H9 (cell line): ENCODE measurements at regions not wholly inside any gene's neighbourhood (a gene's known extent, or its start where the extent isn't known, plus 50 kb on each side); places are given as distances from the start of the nearest gene placed in this dataset.
A peak's percentile ranks its signal among the peaks of the same experiment; 100 is the strongest.

Experiments used
- DNase-seq: peaks from one replicate; pipeline ENCODE4 v3.0.0-alpha.2; 2017
- H2AFZ ChIP-seq: one replicate; pipeline ENCODE4 v1.6.1; 2013; ENCODE audit warnings: mild to moderate bottlenecking, low read length, control low read depth, moderate library complexity
- H2AK5ac ChIP-seq: 2 replicates; pipeline ENCODE4 v1.6.1; 2013; ENCODE audit warnings: low read length, control low read depth, mixed read lengths; ENCODE audit not compliant: insufficient read length
- H2BK120ac ChIP-seq: one replicate; pipeline ENCODE4 v1.6.1; 2013; ENCODE audit warnings: low read depth, mild to moderate bottlenecking, low read length, control low read depth, inconsistent platforms; ENCODE audit not compliant: poor library complexity, severe bottlenecking
- H2BK12ac ChIP-seq: 2 replicates; pipeline ENCODE4 v1.6.1; 2013; ENCODE audit warnings: low read length, control low read depth, mixed read lengths, low read depth; ENCODE audit not compliant: insufficient read length
- H2BK15ac ChIP-seq: 2 replicates; pipeline ENCODE4 v1.6.1; 2013; ENCODE audit warnings: low read depth, low read length, control low read depth
- H2BK20ac ChIP-seq: one replicate; pipeline ENCODE4 v1.6.1; 2013; ENCODE audit warnings: low read depth, mild to moderate bottlenecking, low read length, control low read depth, inconsistent platforms; ENCODE audit not compliant: poor library complexity, severe bottlenecking
- H2BK5ac ChIP-seq: 2 replicates; pipeline ENCODE4 v1.6.1; 2013; ENCODE audit warnings: low read length, control low read depth, mixed read lengths; ENCODE audit not compliant: insufficient read length
- H3K14ac ChIP-seq: 2 replicates; pipeline ENCODE4 v1.6.1; 2013; ENCODE audit warnings: low read length, control low read depth; ENCODE audit not compliant: insufficient read depth
- H3K18ac ChIP-seq: 2 replicates; pipeline ENCODE4 v1.6.1; 2013; ENCODE audit warnings: low read depth, mild to moderate bottlenecking, mixed read lengths, low read length, control low read depth; ENCODE audit not compliant: insufficient read length
- H3K23ac ChIP-seq: 2 replicates; pipeline ENCODE4 v1.6.1; 2013; ENCODE audit warnings: low read length, control low read depth, mixed read lengths, low read depth; ENCODE audit not compliant: insufficient read length
- H3K23me2 ChIP-seq: 2 replicates; pipeline ENCODE4 v1.6.1; 2013; ENCODE audit warnings: low read depth, mild to moderate bottlenecking, mixed read lengths, low read length, control low read depth; ENCODE audit not compliant: insufficient read length, poor library complexity, severe bottlenecking
- H3K27ac ChIP-seq: 2 replicates; pipeline ENCODE4 v1.5.1; 2013; ENCODE audit warnings: low read length, control low read depth, mixed read lengths, low read depth; ENCODE audit not compliant: insufficient read length
- H3K27me3 ChIP-seq: 2 replicates; pipeline ENCODE4 v1.6.1; 2013; ENCODE audit warnings: low read length, control low read depth, inconsistent platforms; ENCODE audit not compliant: insufficient read depth
- H3K4ac ChIP-seq: 2 replicates; pipeline ENCODE4 v1.6.1; 2013; ENCODE audit warnings: low read depth, mild to moderate bottlenecking, control low read depth, inconsistent platforms, low read length, moderate library complexity
- H3K4me1 ChIP-seq: 2 replicates; pipeline ENCODE4 v1.6.1; 2013; ENCODE audit warnings: low read length, control low read depth, inconsistent platforms; ENCODE audit not compliant: insufficient read depth
- H3K4me2 ChIP-seq: 2 replicates; pipeline ENCODE4 v1.6.1; 2013; ENCODE audit warnings: low read length, control low read depth, mixed read lengths; ENCODE audit not compliant: insufficient read length, insufficient read depth
- H3K56ac ChIP-seq: 2 replicates; pipeline ENCODE4 v1.6.1; 2013; ENCODE audit warnings: low read depth, mild to moderate bottlenecking, mixed read lengths, low read length, control low read depth; ENCODE audit not compliant: insufficient read length
- H3K79me1 ChIP-seq: 2 replicates; pipeline ENCODE4 v1.6.1; 2013; ENCODE audit warnings: low read depth, mild to moderate bottlenecking, moderate library complexity, low read length, control low read depth, inconsistent platforms; ENCODE audit not compliant: insufficient read depth, poor library complexity, severe bottlenecking
- H3K79me2 ChIP-seq: 2 replicates; pipeline ENCODE4 v1.6.1; 2013; ENCODE audit warnings: low read length, control low read depth, inconsistent platforms; ENCODE audit not compliant: insufficient read depth
- H3K9ac ChIP-seq: 2 replicates; pipeline ENCODE4 v1.6.1; 2013; ENCODE audit warnings: low read length, control low read depth, mixed read lengths; ENCODE audit not compliant: insufficient read length; ENCODE audit errors: extremely low read depth
- H3K9me3 ChIP-seq: one replicate; pipeline ENCODE4 v1.6.1; 2013; ENCODE audit warnings: low read depth, low read length, inconsistent platforms; ENCODE audit not compliant: control insufficient read depth
- H3T11ph ChIP-seq: one replicate; pipeline ENCODE4 v1.6.1; 2013; ENCODE audit warnings: mild to moderate bottlenecking, low read length, control low read depth, inconsistent platforms
- H4K20me1 ChIP-seq: one replicate; pipeline ENCODE4 v1.6.1; 2013; ENCODE audit not compliant: control insufficient read depth, insufficient read length, insufficient read depth
- H4K5ac ChIP-seq: 2 replicates; pipeline ENCODE4 v1.6.1; 2013; ENCODE audit warnings: low read depth, mild to moderate bottlenecking, mixed read lengths, low read length, control low read depth; ENCODE audit not compliant: insufficient read length
- H4K8ac ChIP-seq: replicated peaks from 2 replicates; pipeline ENCODE4 v1.6.1; 2013; ENCODE audit warnings: low read length, control low read depth, mixed read lengths, low read depth; ENCODE audit not compliant: insufficient read length
- H4K91ac ChIP-seq: 2 replicates; pipeline ENCODE4 v1.6.1; 2013; ENCODE audit warnings: low read depth, mild to moderate bottlenecking, moderate library complexity, mixed read lengths, low read length, control low read depth; ENCODE audit not compliant: insufficient read length
- H3K27ac Mint-ChIP-seq, 3 experiments: 2 replicates in 2 of 3; 3 replicates in 1 of 3; pipeline ENCODE4 v1.8.0; 2020 to 2021; ENCODE audit warnings: mixed read lengths in 3 of 3, mild to moderate bottlenecking in 1 of 3, moderate library complexity in 1 of 3
- H3K27me3 Mint-ChIP-seq: 2 replicates; pipeline ENCODE4 v1.8.0; 2021; ENCODE audit warnings: low read depth, mild to moderate bottlenecking, moderate library complexity, mixed read lengths
- H3K36me3 Mint-ChIP-seq, 3 experiments: 2 replicates in 2 of 3; 3 replicates in 1 of 3; pipeline ENCODE4 v1.8.0; 2020 to 2021; ENCODE audit warnings: low read depth in 3 of 3, mixed read lengths in 3 of 3; ENCODE audit not compliant: insufficient read depth in 1 of 3
- H3K4me1 Mint-ChIP-seq, 2 experiments: 2 replicates each; pipeline ENCODE4 v1.8.0; 2020; ENCODE audit warnings: mixed read lengths in 2 of 2
- H3K4me3 Mint-ChIP-seq, 2 experiments: 2 replicates in 1 of 2; 3 replicates in 1 of 2; pipeline ENCODE4 v1.8.0; 2020 to 2021; ENCODE audit warnings: mild to moderate bottlenecking in 2 of 2, mixed read lengths in 2 of 2, moderate library complexity in 1 of 2
- H3K9me3 Mint-ChIP-seq, 2 experiments: 2 replicates in 1 of 2; 3 replicates in 1 of 2; pipeline ENCODE4 v1.8.0; 2020; ENCODE audit warnings: mild to moderate bottlenecking in 2 of 2, mixed read lengths in 2 of 2, moderate library complexity in 1 of 2
- CTCF ChIP-seq: fragments of 200-600 bp; sonication (generic); conservative IDR thresholded peaks from 3 replicates; pipeline ENCODE4 v1.8.0; 2021; ENCODE audit warnings: antibody characterized with exemption, mild to moderate bottlenecking
- WGBS: extraction: QIAGEN DNeasy Blood & Tissue Kit; methylation state at CpG from one replicate; pipeline ENCODE4 v1.1.7; 2013; ENCODE audit warnings: missing lambda C conversion rate, low lambda C conversion rate, mixed read lengths; ENCODE audit not compliant: insufficient read length; ENCODE audit errors: extremely low coverage; 5-methylcytosine and 5-hydroxymethylcytosine counted together

GRCh38 chr1:167161762-167162161 lies 58.9 kb upstream of the POU2F1 start:
- no peaks in the 10 kb centered on the region for H3K23me2 ChIP-seq
- no peak overlapping the region for H2BK5ac ChIP-seq
- H4K20me1 ChIP-seq: no peaks in the 10 kb centered on the region
- no peak overlapping the region for H4K5ac ChIP-seq
- H2BK120ac ChIP-seq: no peak overlapping the region
- no peak overlapping the region for H2BK20ac ChIP-seq
- H3K79me1 ChIP-seq: no peaks in the 10 kb centered on the region
- H3K23ac ChIP-seq: no peak overlapping the region
- no peak overlapping the region for H4K8ac ChIP-seq
- no peak overlapping the region for H2BK12ac ChIP-seq
- no peak overlapping the region for H3K27ac ChIP-seq
- H3K56ac ChIP-seq: no peak overlapping the region
- H3K9me3 Mint-ChIP-seq: peaks cover 3 to 5% of the 10 kb centered on the region in 2 experiments; a peak in 2 of 5 replicates
- peaks cover 24% of the 10 kb centered on the region for H3K4me1 ChIP-seq
- peaks cover 2% of the 10 kb centered on the region for H3K27me3 Mint-ChIP-seq
- no peak overlapping the region for H3K9ac ChIP-seq
- H3K9me3 ChIP-seq: no peaks in the 10 kb centered on the region
- peak overlapping the region in 2 of 3 experiments; percentile 7 to 76; a peak in 2 of 7 replicates for H3K27ac Mint-ChIP-seq
- H3K4me2 ChIP-seq: no peak overlapping the region
- no peak overlapping the region for H2BK15ac ChIP-seq
- no peak overlapping the region for H2AFZ ChIP-seq
- peak overlapping the region; percentile 42 for H2AK5ac ChIP-seq
- H3K79me2 ChIP-seq: no peaks in the 10 kb centered on the region
- H3K4ac ChIP-seq: no peak overlapping the region
- no CpG with 5 or more reads among the region's 4 CpGs for WGBS
- H3K4me3 Mint-ChIP-seq: no peak overlapping the region
- H3K18ac ChIP-seq: no peak overlapping the region
- no peak overlapping the region for H3K14ac ChIP-seq
- H3T11ph ChIP-seq: no peak overlapping the region
- no peak for TF ChIP-seq CTCF
- peaks cover 0 to 13% (median 8%) of the 10 kb centered on the region in 3 experiments; a peak in 3 of 7 replicates for H3K36me3 Mint-ChIP-seq
- no peak for DNase-seq
- H3K4me1 Mint-ChIP-seq: peaks cover 70 to 78% of the 10 kb centered on the region in 2 experiments
- no peak overlapping the region for H4K91ac ChIP-seq
- H3K27me3 ChIP-seq: no peaks in the 10 kb centered on the region
